ENCODE measurements at regions not wholly inside any gene's neighbourhood (a gene's known extent, or its start where the extent isn't known, plus 50 kb on each side); places are given as distances from the start of the nearest gene placed in this dataset.

DNA sequence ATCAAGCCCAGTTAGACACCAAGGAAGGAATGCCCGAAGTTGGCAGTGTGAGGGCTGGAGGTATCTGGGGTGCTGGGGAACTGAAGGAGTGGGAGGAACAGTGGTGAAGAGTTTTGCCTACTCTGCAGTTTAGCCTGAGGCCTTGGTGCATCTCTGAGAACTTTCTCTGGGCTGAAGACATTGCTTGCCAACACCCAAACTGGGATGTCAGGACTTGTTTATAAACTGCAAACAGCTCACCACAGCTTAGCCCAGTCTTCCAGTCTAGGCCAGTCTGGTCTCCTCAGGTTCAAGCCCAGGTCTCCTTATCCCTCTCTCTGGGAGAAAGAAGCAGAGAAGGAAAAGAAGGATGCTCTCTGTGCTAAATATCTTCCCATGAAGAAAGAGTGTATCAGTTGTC, 68.0 kb upstream of the BOC start:
- 75% methylated on average over 1 of the region's 1 CpG for WGBS (ENCODE audit: insufficient coverage)
- Histone ChIP-seq H3K27ac (ENCODE audit: low read length) (no peak overlapping the region), H3K36me3 (ENCODE audit: control insufficient read depth, insufficient read depth, low read length) (no peaks in the 10 kb centered on the region), H3K4me3 (ENCODE audit: low read length) (no peak overlapping the region), H3K4me1 (ENCODE audit: control insufficient read depth, insufficient read depth, low read length) (no peaks in the 10 kb centered on the region), H3K27me3 (ENCODE audit: control insufficient read depth, insufficient read depth, low read length) (no peaks in the 10 kb centered on the region), H3K9me3 (ENCODE audit: control insufficient read depth, insufficient read depth, low read length) (no peaks in the 10 kb centered on the region)
- Mint-ChIP-seq H3K9me3 (no peaks in the 10 kb centered on the region), H3K4me1 (peaks cover 0 to 6% of the 10 kb centered on the region in 2 donors), H3K4me3 (no peak overlapping the region), H3K36me3 (no peaks in the 10 kb centered on the region), H3K27me3 (ENCODE audit: low read depth in 2 of 2) (peaks cover 6 to 16% of the 10 kb centered on the region in 2 donors), H3K27ac (no peak overlapping the region)
- no peak for TF ChIP-seq CTCF (IDR thresholded peaks at IDR 0.05)
- DNase-seq (no peak), ATAC-seq (no peak)
- intact Hi-C loops (cut with micrococcal nuclease): no loop called here

DNA sequence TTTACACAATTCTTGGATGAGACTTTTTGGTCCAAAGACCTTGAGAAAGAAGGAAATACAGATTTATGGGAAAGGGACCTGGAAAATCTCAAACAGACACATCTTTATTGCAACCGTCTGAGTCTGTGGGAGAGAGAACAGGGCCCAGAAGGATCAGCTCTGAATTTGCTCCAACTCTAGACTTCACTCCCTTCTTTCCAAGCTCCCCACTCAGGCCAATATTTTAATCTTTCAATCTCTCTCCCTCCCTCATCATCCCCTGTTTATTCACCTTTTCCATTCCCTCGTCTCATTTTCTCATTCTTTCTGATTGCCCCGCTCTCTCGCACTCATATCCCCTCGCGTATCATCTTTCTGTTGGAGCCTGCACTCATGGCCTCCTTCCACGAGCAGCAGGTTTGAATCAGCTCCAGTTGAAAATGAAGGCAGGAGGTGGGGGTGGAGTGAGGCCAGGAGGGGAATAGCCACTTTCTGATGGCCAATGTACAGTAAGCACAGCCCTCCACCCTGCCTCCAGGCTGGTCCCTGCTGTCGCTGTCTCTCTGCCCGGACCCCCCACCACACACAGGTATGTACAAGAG, 63.6 kb upstream of the BOC start:
- Mint-ChIP-seq H3K9me3 (no peaks in the 10 kb centered on the region), H3K4me1 (no peaks in the 10 kb centered on the region), H3K27ac (no peak overlapping the region), H3K4me3 (no peak overlapping the region), H3K27me3 (ENCODE audit: low read depth in 2 of 2) (peaks cover 3 to 30% of the 10 kb centered on the region in 2 donors), H3K36me3 (no peaks in the 10 kb centered on the region)
- TF ChIP-seq CTCF (IDR thresholded peaks at IDR 0.05): no peak
- 97% methylated on average over 9 of the region's 9 CpGs for WGBS (ENCODE audit: insufficient coverage)
- DNase-seq: no peak
- no peak for ATAC-seq
- Histone ChIP-seq H3K27ac (ENCODE audit: low read length) (no peak overlapping the region), H3K27me3 (ENCODE audit: control insufficient read depth, insufficient read depth, low read length) (no peaks in the 10 kb centered on the region), H3K4me1 (ENCODE audit: control insufficient read depth, insufficient read depth, low read length) (no peaks in the 10 kb centered on the region), H3K36me3 (ENCODE audit: control insufficient read depth, insufficient read depth, low read length) (no peaks in the 10 kb centered on the region), H3K9me3 (ENCODE audit: control insufficient read depth, insufficient read depth, low read length) (no peaks in the 10 kb centered on the region), H3K4me3 (ENCODE audit: low read length) (no peak overlapping the region)
- intact Hi-C loops (cut with micrococcal nuclease): no loop called here

DNA sequence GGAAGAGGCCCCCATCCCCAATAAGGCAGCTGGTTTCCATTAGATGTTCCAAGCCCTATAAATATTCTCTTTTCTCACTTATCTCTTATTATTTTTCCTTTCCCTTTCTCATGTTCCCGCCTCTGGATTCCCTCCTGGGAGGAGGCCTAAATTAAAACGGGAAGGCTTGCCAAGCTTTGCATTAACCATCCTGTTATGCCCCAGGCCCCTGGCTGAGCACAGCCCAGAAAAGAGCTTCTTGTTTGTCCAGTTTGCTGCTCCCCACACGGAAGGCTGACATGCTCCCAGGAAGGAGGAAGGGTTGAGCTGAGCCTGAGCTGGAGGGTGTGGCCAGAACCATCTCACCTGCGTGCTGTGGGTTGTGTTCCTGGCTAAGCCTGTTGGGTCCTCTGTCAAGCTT, 63.1 kb upstream of the BOC start:
- Mint-ChIP-seq H3K27me3 (ENCODE audit: low read depth in 2 of 2) (peaks cover 3 to 30% of the 10 kb centered on the region in 2 donors), H3K27ac (no peak overlapping the region), H3K4me3 (no peak overlapping the region), H3K9me3 (no peaks in the 10 kb centered on the region), H3K4me1 (no peaks in the 10 kb centered on the region), H3K36me3 (no peaks in the 10 kb centered on the region)
- ATAC-seq: no peak
- Histone ChIP-seq H3K36me3 (ENCODE audit: control insufficient read depth, insufficient read depth, low read length) (no peaks in the 10 kb centered on the region), H3K27me3 (ENCODE audit: control insufficient read depth, insufficient read depth, low read length) (no peaks in the 10 kb centered on the region), H3K4me1 (ENCODE audit: control insufficient read depth, insufficient read depth, low read length) (no peaks in the 10 kb centered on the region), H3K27ac (ENCODE audit: low read length) (no peak overlapping the region), H3K4me3 (ENCODE audit: low read length) (no peak overlapping the region), H3K9me3 (ENCODE audit: control insufficient read depth, insufficient read depth, low read length) (no peaks in the 10 kb centered on the region)
- intact Hi-C loops (cut with micrococcal nuclease): no loop called here
- DNase-seq: no peak
- TF ChIP-seq CTCF (IDR thresholded peaks at IDR 0.05): no peak
- 87% methylated on average over 4 of the region's 4 CpGs for WGBS (ENCODE audit: insufficient coverage)

DNA sequence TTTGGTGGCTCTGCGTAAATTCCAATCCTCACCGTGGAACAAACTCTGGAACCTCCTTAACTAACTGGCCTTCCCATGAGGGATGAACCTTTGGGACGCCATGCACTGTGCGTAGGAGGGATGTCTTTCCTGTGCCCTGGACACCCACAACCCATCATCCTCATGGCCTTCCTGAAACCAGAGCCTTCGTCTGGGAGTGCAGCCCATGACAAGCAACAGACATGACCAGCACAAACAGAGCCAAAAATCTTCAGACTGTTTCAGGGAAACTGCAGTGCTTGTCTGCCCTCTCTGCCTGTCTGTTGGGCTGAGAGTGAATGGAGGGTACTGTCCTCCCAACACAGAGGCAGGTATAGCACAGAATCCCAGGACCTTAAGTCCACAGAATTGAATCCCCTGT, 61.1 kb upstream of the BOC start:
- ATAC-seq: no peak
- Histone ChIP-seq H3K36me3 (ENCODE audit: control insufficient read depth, insufficient read depth, low read length) (no peaks in the 10 kb centered on the region), H3K9me3 (ENCODE audit: control insufficient read depth, insufficient read depth, low read length) (no peaks in the 10 kb centered on the region), H3K27me3 (ENCODE audit: control insufficient read depth, insufficient read depth, low read length) (no peaks in the 10 kb centered on the region), H3K4me3 (ENCODE audit: low read length) (no peak overlapping the region), H3K4me1 (ENCODE audit: control insufficient read depth, insufficient read depth, low read length) (no peaks in the 10 kb centered on the region), H3K27ac (ENCODE audit: low read length) (no peak overlapping the region)
- H3K4me3 Mint-ChIP-seq: no peak overlapping the region
- H3K4me1 Mint-ChIP-seq: no peaks in the 10 kb centered on the region
- no peak for TF ChIP-seq CTCF (IDR thresholded peaks at IDR 0.05)
- intact Hi-C loops (cut with micrococcal nuclease): no loop called here
- 72% methylated on average over 5 of the region's 5 CpGs for WGBS (ENCODE audit: insufficient coverage)
- H3K27ac Mint-ChIP-seq: no peak overlapping the region
- H3K9me3 Mint-ChIP-seq: no peaks in the 10 kb centered on the region
- H3K27me3 Mint-ChIP-seq (ENCODE audit: low read depth in 2 of 2): peaks cover 3 to 23% of the 10 kb centered on the region in 2 donors
- H3K36me3 Mint-ChIP-seq: no peaks in the 10 kb centered on the region
- DNase-seq: no peak
